ENCODE measurements at regions not wholly inside any gene's neighbourhood (a gene's known extent, or its start where the extent isn't known, plus 50 kb on each side); places are given as distances from the start of the nearest gene placed in this dataset.

GRCh38 chr4:19314116-19314515 lies 937.6 kb upstream of the SLIT2 start:
- DNase-seq (ENCODE audit: extremely low read depth, low read depth): no peak
- no peak for TF ChIP-seq CTCF (IDR thresholded peaks at IDR 0.05; ENCODE audit: low read depth, low read length)

GRCh38 chr4:19309378-19309777 lies 942.3 kb upstream of the SLIT2 start:
- peak; percentile 65 for TF ChIP-seq CTCF (IDR thresholded peaks at IDR 0.05; ENCODE audit: low read depth, low read length)
- DNase-seq (ENCODE audit: extremely low read depth, low read depth): peak; percentile 47

- no peak for TF ChIP-seq CTCF (IDR thresholded peaks at IDR 0.05; ENCODE audit: low read depth, low read length)
- no peak for DNase-seq (ENCODE audit: extremely low read depth, low read depth)
Observed at GRCh38 chr4:19304028-19304427, 947.7 kb upstream of the SLIT2 start.

GRCh38 chr4:19301527-19301926 lies 950.2 kb upstream of the SLIT2 start:
- TF ChIP-seq CTCF (IDR thresholded peaks at IDR 0.05; ENCODE audit: low read depth, low read length): no peak
- DNase-seq (ENCODE audit: extremely low read depth, low read depth): no peak

GRCh38 chr4:19300213-19300612 lies 951.5 kb upstream of the SLIT2 start:
- DNase-seq (ENCODE audit: extremely low read depth, low read depth): no peak
- no peak for TF ChIP-seq CTCF (IDR thresholded peaks at IDR 0.05; ENCODE audit: low read depth, low read length)

- no peak for TF ChIP-seq CTCF (IDR thresholded peaks at IDR 0.05; ENCODE audit: low read depth, low read length)
- no peak for DNase-seq (ENCODE audit: extremely low read depth, low read depth)
Observed at GRCh38 chr4:19298998-19299397, 952.7 kb upstream of the SLIT2 start.

GRCh38 chr4:19293781-19294180 lies 957.9 kb upstream of the SLIT2 start:
- DNase-seq (ENCODE audit: extremely low read depth, low read depth): no peak
- no peak for TF ChIP-seq CTCF (IDR thresholded peaks at IDR 0.05; ENCODE audit: low read depth, low read length)

All from AG09319 (cell line).